ENCODE measurements at regions not wholly inside any gene's neighbourhood (a gene's known extent, or its start where the extent isn't known, plus 50 kb on each side); places are given as distances from the start of the nearest gene placed in this dataset.

GRCh38 chr2:133674433-133675331 is 106.4 kb upstream of the NCKAP5 start:
- Histone ChIP-seq H3K4me1 (ENCODE audit: control insufficient read depth, extremely low read depth, insufficient read depth, low read length) (peaks cover 15% of the 10 kb centered on the region), H2AFZ (ENCODE audit: low read length) (peak overlapping the region; percentile 50), H3K36me3 (ENCODE audit: control insufficient read depth, insufficient read depth, low read length) (no peaks in the 10 kb centered on the region), H4K20me1 (ENCODE audit: control insufficient read depth, extremely low read depth, insufficient read depth, low read length) (no peaks in the 10 kb centered on the region), H3K9me3 (ENCODE audit: control insufficient read depth, insufficient read depth, low read depth, low read length) (no peaks in the 10 kb centered on the region), H3K27ac (ENCODE audit: insufficient read depth, low read length) (peak overlapping the region; percentile 75), H3K4me3 (replicated peaks in 1 of 4; ENCODE audit: control extremely low read depth in 1 of 4, insufficient read depth in 1 of 4, low read depth in 3 of 4, low read length in 4 of 4) (peak overlapping the region; percentile 30 to 59 (median 45)), H3K4me2 (ENCODE audit: extremely low read depth, insufficient read depth, low read length) (peak overlapping the region; percentile 68), H3K9ac (ENCODE audit: insufficient read depth, low read length) (no peak overlapping the region), H3K27me3 (ENCODE audit: control insufficient read depth, insufficient read depth, low read length) (no peaks in the 10 kb centered on the region), H3K79me2 (ENCODE audit: control insufficient read depth, insufficient read depth, low read length) (no peaks in the 10 kb centered on the region)
- TF ChIP-seq EZH2 (IDR thresholded peaks at IDR 0.05; ENCODE audit: low read length, missing control alignments) = no peak
- TF ChIP-seq, protein P1, sequence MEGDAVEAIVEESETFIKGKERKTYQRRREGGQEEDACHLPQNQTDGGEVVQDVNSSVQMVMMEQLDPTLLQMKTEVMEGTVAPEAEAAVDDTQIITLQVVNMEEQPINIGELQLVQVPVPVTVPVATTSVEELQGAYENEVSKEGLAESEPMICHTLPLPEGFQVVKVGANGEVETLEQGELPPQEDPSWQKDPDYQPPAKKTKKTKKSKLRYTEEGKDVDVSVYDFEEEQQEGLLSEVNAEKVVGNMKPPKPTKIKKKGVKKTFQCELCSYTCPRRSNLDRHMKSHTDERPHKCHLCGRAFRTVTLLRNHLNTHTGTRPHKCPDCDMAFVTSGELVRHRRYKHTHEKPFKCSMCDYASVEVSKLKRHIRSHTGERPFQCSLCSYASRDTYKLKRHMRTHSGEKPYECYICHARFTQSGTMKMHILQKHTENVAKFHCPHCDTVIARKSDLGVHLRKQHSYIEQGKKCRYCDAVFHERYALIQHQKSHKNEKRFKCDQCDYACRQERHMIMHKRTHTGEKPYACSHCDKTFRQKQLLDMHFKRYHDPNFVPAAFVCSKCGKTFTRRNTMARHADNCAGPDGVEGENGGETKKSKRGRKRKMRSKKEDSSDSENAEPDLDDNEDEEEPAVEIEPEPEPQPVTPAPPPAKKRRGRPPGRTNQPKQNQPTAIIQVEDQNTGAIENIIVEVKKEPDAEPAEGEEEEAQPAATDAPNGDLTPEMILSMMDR (conservative IDR thresholded peaks at IDR 0.05 in 1 of 2, IDR thresholded peaks at IDR 0.05 in 1 of 2; ENCODE audit: low read depth in 1 of 2, low read length in 2 of 2) = no peak
- peak; percentile 90 to 91 for DNase-seq (ENCODE audit: low read depth in 2 of 2)

GRCh38 chr2:133676392-133677130 is 108.3 kb upstream of the NCKAP5 start:
- Histone ChIP-seq H3K9me3 (ENCODE audit: control insufficient read depth, insufficient read depth, low read depth, low read length) (no peaks in the 10 kb centered on the region), H3K4me1 (ENCODE audit: control insufficient read depth, extremely low read depth, insufficient read depth, low read length) (peaks cover 15% of the 10 kb centered on the region), H2AFZ (ENCODE audit: low read length) (no peak overlapping the region), H3K4me2 (ENCODE audit: extremely low read depth, insufficient read depth, low read length) (no peak overlapping the region), H4K20me1 (ENCODE audit: control insufficient read depth, extremely low read depth, insufficient read depth, low read length) (no peaks in the 10 kb centered on the region), H3K36me3 (ENCODE audit: control insufficient read depth, insufficient read depth, low read length) (no peaks in the 10 kb centered on the region), H3K79me2 (ENCODE audit: control insufficient read depth, insufficient read depth, low read length) (no peaks in the 10 kb centered on the region), H3K27ac (ENCODE audit: insufficient read depth, low read length) (peak overlapping the region; percentile 8), H3K9ac (ENCODE audit: insufficient read depth, low read length) (no peak overlapping the region), H3K4me3 (replicated peaks in 1 of 4; ENCODE audit: control extremely low read depth in 1 of 4, insufficient read depth in 1 of 4, low read depth in 3 of 4, low read length in 4 of 4) (no peak overlapping the region), H3K27me3 (ENCODE audit: control insufficient read depth, insufficient read depth, low read length) (no peaks in the 10 kb centered on the region)
- DNase-seq (ENCODE audit: low read depth in 2 of 2) = peak; percentile 49 to 82
- TF ChIP-seq, protein P1 (conservative IDR thresholded peaks at IDR 0.05 in 1 of 2, IDR thresholded peaks at IDR 0.05 in 1 of 2; ENCODE audit: low read depth in 1 of 2, low read length in 2 of 2) = no peak

DNA sequence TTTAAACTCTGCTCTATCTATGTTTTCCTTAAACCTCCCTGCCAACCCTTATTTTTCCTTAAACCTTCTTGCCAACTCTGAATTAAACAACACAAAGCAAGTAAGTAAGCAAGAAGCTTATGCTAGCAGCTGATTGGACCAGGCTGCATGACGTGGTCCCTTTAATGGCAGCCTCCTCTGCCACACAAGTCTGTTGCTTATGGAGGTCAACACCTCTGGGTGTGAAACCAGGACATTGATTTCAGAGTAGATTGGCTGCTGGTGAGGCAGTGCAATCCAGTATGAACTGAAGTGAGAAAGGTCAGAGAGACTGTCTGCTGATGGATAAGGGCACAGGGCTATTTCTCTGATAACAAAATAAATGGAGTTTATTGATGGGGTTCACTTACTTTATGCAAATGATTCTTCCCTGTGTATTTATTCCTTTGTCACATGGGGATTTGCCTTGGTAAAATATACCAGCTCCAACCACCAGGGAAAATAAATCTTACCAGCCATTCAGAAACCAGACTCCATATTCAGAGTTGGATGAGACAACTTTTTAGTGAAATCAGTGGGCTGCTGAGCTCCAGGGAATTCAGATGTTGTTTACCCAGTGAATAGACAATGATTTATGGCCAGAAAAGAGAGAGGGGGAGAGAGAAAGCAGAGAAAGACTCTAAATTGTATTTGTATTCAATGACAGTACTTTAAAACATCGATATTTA is 112.2 kb upstream of the NCKAP5 start:
- Histone ChIP-seq H3K9me3 (ENCODE audit: control insufficient read depth, insufficient read depth, low read depth, low read length) (no peaks in the 10 kb centered on the region), H3K4me1 (ENCODE audit: control insufficient read depth, extremely low read depth, insufficient read depth, low read length) (peaks cover 6% of the 10 kb centered on the region), H3K79me2 (ENCODE audit: control insufficient read depth, insufficient read depth, low read length) (no peaks in the 10 kb centered on the region), H3K27ac (ENCODE audit: insufficient read depth, low read length) (no peak overlapping the region), H3K4me2 (ENCODE audit: extremely low read depth, insufficient read depth, low read length) (no peak overlapping the region), H2AFZ (ENCODE audit: low read length) (no peak overlapping the region), H4K20me1 (ENCODE audit: control insufficient read depth, extremely low read depth, insufficient read depth, low read length) (no peaks in the 10 kb centered on the region), H3K9ac (ENCODE audit: insufficient read depth, low read length) (no peak overlapping the region), H3K36me3 (ENCODE audit: control insufficient read depth, insufficient read depth, low read length) (no peaks in the 10 kb centered on the region), H3K4me3 (replicated peaks in 1 of 4; ENCODE audit: control extremely low read depth in 1 of 4, insufficient read depth in 1 of 4, low read depth in 3 of 4, low read length in 4 of 4) (no peak overlapping the region), H3K27me3 (ENCODE audit: control insufficient read depth, insufficient read depth, low read length) (no peaks in the 10 kb centered on the region)
- TF ChIP-seq, protein P1 (conservative IDR thresholded peaks at IDR 0.05 in 1 of 2, IDR thresholded peaks at IDR 0.05 in 1 of 2; ENCODE audit: low read depth in 1 of 2, low read length in 2 of 2) = peak in 1 of 2 donors; percentile 17
- no peak for TF ChIP-seq EZH2 (IDR thresholded peaks at IDR 0.05; ENCODE audit: low read length, missing control alignments)
- DNase-seq (ENCODE audit: low read depth in 2 of 2) = no peak
